ENCODE measurements at regions not wholly inside any gene's neighbourhood (a gene's known extent, or its start where the extent isn't known, plus 50 kb on each side); places are given as distances from the start of the nearest gene placed in this dataset.

- DNase-seq (ENCODE audit: low read depth) = peak; percentile 72
Observed at GRCh38 chr4:41318839-41319530, 62.3 kb downstream of the UCHL1 start.

GRCh38 chr4:41319553-41319952 is 62.8 kb downstream of the UCHL1 start:
- peak; percentile 40 for DNase-seq (ENCODE audit: low read depth)

GRCh38 chr4:41320278-41320677 is 63.5 kb downstream of the UCHL1 start:
- DNase-seq (ENCODE audit: low read depth) = no peak

- no peak for DNase-seq (ENCODE audit: low read depth)
Observed at GRCh38 chr4:41320786-41321185, 64.1 kb downstream of the UCHL1 start.

- DNase-seq (ENCODE audit: low read depth) = no peak
Observed at GRCh38 chr4:41321216-41321945, 64.7 kb downstream of the UCHL1 start.

GRCh38 chr4:41322617-41323016 is 65.9 kb downstream of the UCHL1 start:
- no peak for DNase-seq (ENCODE audit: low read depth)

GRCh38 chr4:41323179-41323578 is 66.5 kb downstream of the UCHL1 start:
- DNase-seq (ENCODE audit: low read depth) = no peak

GRCh38 chr4:41323706-41324105 is 67.0 kb downstream of the UCHL1 start:
- no peak for DNase-seq (ENCODE audit: low read depth)

GRCh38 chr4:41324861-41325260 is 68.1 kb downstream of the UCHL1 start:
- DNase-seq (ENCODE audit: low read depth) = peak; percentile 30

- no peak for DNase-seq (ENCODE audit: low read depth)
Observed at GRCh38 chr4:41325901-41326300, 69.2 kb downstream of the UCHL1 start.

- DNase-seq (ENCODE audit: low read depth) = no peak
Observed at GRCh38 chr4:41326776-41327175, 70.0 kb downstream of the UCHL1 start.

- no peak for DNase-seq (ENCODE audit: low read depth)
Observed at GRCh38 chr4:41327770-41328169, 71.0 kb downstream of the UCHL1 start.

- DNase-seq (ENCODE audit: low read depth) = no peak
Observed at GRCh38 chr4:41329361-41329760, 72.6 kb downstream of the UCHL1 start.

- DNase-seq (ENCODE audit: low read depth) = no peak
Observed at GRCh38 chr4:41331224-41331623, 74.5 kb downstream of the UCHL1 start.

GRCh38 chr4:41332510-41333054 is 75.9 kb downstream of the UCHL1 start:
- DNase-seq (ENCODE audit: low read depth) = peak; percentile 35

- DNase-seq (ENCODE audit: low read depth) = no peak
Observed at GRCh38 chr4:41334182-41334581, 77.5 kb downstream of the UCHL1 start.

- peak; percentile 55 for DNase-seq (ENCODE audit: low read depth)
Observed at GRCh38 chr4:41339812-41340809, 83.4 kb downstream of the UCHL1 start.

- no peak for DNase-seq (ENCODE audit: low read depth)
Observed at GRCh38 chr4:41346306-41347061, 89.8 kb downstream of the UCHL1 start.

- no peak for DNase-seq (ENCODE audit: low read depth)
Observed at GRCh38 chr4:41349021-41349420, 92.3 kb downstream of the UCHL1 start.

GRCh38 chr4:41358647-41359421 is 102.1 kb downstream of the UCHL1 start:
- DNase-seq (ENCODE audit: low read depth) = no peak

All from HT1080 (cell line).